Adrenal gland (tissue), 9 donors: ENCODE measurements at regions not wholly inside any gene's neighbourhood (a gene's known extent, or its start where the extent isn't known, plus 50 kb on each side); places are given as distances from the start of the nearest gene placed in this dataset.
A peak's percentile ranks its signal among the peaks of the same experiment; 100 is the strongest.

Source experiments
- DNase-seq, 7 donors: peaks; one replicate each; pipeline ENCODE4 v3.0.0-alpha.2; 2019 to 2020
- H3K27ac ChIP-seq, 5 donors: fragments of 200-600 bp; sonication (generic) in 4 of 5; 1 replicate in 3 of 5; 2 replicates in 2 of 5; pipeline versions ENCODE4 v1.5.1 to v1.8.0; 2016 to 2020; ENCODE audit warnings: mild to moderate bottlenecking in 1 of 5
- H3K27me3 ChIP-seq: fragments of 200-600 bp; 2 replicates; pipeline ENCODE4 v1.8.0; 2021
- H3K36me3 ChIP-seq, 2 donors: fragments of 200-600 bp; replicated peaks in 1 of 2; 1 replicate in 1 of 2; 2 replicates in 1 of 2; pipeline versions ENCODE4 v1.5.1 to v1.8.0; 2018 to 2022
- H3K4me1 ChIP-seq, 2 donors: fragments of 200-600 bp; replicated peaks in 1 of 2; 1 replicate in 1 of 2; 2 replicates in 1 of 2; pipeline versions ENCODE4 v1.5.1 to v1.8.0; 2018 to 2021
- H3K4me3 ChIP-seq, 4 donors: fragments of 200-600 bp; sonication (generic) in 3 of 4; one replicate each; pipeline ENCODE4 v1.5.1; 2016 to 2018
- H3K9me3 ChIP-seq, 3 donors: fragments of 200-600 bp; sonication (generic) in 1 of 3; replicated peaks in 1 of 3; 1 replicate in 2 of 3; 2 replicates in 1 of 3; pipeline versions ENCODE4 v1.5.1 to v1.8.0; 2016 to 2021
- POLR2A ChIP-seq, 2 donors: fragments of 450-650 bp; IDR thresholded peaks; one replicate each; pipeline ENCODE4 v1.6.1; 2017; ENCODE audit warnings: antibody characterized with exemption in 2 of 2, mild to moderate bottlenecking in 2 of 2, moderate library complexity in 1 of 2
- WGBS, 4 donors: extraction: QIAGEN DNeasy Blood & Tissue Kit in 2 of 4; methylation state at CpG; one replicate each; pipeline versions ENCODE4 v1.1.5 to v1.1.7; 2013 to 2017; 5-methylcytosine and 5-hydroxymethylcytosine counted together
- intact Hi-C, 2 donors: fragments of 100-400 bp; cut with DNase I; formaldehyde crosslinking; loops; one replicate each; pipeline versions ENCODE4 v1.14.1 to v1.15.0; 2022 to 2023
- TF ChIP-seq, protein P1 (sequence below), 6 experiments: fragments of 450-650 bp in 4 of 6; fragments of 200-600 bp in 2 of 6; sonication (generic) in 1 of 6; IDR thresholded peaks; 1 replicate in 5 of 6; 2 replicates in 1 of 6; pipeline versions ENCODE4 v1.5.1 to v1.8.0; 2016 to 2021; ENCODE audit warnings: antibody characterized with exemption in 6 of 6, mild to moderate bottlenecking in 2 of 6, moderate library complexity in 1 of 6
- donor health status: healthy with polysubstance abuse.
- donor health status: Bipolar disorder and iron deficiency.
- donor health status: DM: yes; HTN: yes; CAD: no.
- donor health status: DM: no; HTN: no; CAD: no.
- donor health status: DM: no; HTN: no; CAD: no.

DNA sequence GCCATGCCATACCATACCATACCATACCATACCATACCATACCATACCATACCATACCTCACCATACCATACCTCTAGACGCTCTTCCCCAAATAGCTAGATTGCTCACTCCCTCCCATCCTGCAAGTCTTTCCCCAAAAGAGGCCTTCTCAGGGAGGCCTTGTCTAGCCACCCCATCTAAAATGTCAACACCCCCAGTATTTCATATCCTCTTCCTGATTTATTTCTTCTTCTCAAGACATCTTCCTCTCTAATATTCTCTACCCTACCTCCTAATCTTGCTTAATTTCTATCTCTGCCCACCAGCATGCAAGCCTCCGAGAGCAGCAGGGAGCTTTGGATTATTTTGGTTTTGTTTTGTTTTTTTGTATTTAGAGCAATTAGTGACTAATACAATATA, 225.2 kb upstream of the RREB1 start:
- intact Hi-C loops, result no loop called here
- Histone ChIP-seq H3K4me1 (peaks cover 9 to 21% of the 10 kb centered on the region in 2 donors), H3K36me3 (no peaks in the 10 kb centered on the region), H3K27ac (no peak overlapping the region), H3K4me3 (no peak overlapping the region), H3K27me3 (no peaks in the 10 kb centered on the region), H3K9me3 (no peaks in the 10 kb centered on the region)
- 86 to 95% (median 93%) methylated on average over 2 of the region's 2 CpGs for WGBS, 4 donors
- TF ChIP-seq POLR2A (IDR thresholded peaks at IDR 0.05), result no peak
- TF ChIP-seq, protein P1, sequence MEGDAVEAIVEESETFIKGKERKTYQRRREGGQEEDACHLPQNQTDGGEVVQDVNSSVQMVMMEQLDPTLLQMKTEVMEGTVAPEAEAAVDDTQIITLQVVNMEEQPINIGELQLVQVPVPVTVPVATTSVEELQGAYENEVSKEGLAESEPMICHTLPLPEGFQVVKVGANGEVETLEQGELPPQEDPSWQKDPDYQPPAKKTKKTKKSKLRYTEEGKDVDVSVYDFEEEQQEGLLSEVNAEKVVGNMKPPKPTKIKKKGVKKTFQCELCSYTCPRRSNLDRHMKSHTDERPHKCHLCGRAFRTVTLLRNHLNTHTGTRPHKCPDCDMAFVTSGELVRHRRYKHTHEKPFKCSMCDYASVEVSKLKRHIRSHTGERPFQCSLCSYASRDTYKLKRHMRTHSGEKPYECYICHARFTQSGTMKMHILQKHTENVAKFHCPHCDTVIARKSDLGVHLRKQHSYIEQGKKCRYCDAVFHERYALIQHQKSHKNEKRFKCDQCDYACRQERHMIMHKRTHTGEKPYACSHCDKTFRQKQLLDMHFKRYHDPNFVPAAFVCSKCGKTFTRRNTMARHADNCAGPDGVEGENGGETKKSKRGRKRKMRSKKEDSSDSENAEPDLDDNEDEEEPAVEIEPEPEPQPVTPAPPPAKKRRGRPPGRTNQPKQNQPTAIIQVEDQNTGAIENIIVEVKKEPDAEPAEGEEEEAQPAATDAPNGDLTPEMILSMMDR (IDR thresholded peaks at IDR 0.05), result no peak
- DNase-seq, result no peak

DNA sequence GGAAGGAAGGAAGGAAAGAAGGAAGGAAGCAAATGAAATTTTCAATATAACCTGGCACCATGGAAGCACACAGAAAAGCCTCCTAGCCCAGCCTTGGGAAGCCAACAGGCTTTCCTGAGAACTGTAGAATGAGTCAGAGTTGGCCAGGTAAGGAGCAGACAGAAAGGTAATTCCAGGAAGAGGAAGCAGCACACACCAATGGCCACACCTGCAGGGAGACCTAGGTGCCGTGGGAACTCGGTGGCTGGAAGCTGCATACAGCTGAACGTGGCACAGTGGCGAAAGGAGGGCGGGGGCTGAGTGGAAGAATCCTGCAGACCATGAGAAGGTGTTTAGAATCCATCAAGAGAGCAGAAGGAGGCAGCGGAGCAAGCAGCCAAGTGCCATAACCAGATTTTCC, 224.8 kb upstream of the RREB1 start:
- H3K9me3 ChIP-seq, result no peaks in the 10 kb centered on the region
- 92 to 97% (median 95%) methylated on average over 6 of the region's 6 CpGs for WGBS, 4 donors
- no peaks in the 10 kb centered on the region for H3K36me3 ChIP-seq
- no peaks in the 10 kb centered on the region for H3K27me3 ChIP-seq
- DNase-seq, result no peak
- peaks cover 9 to 21% of the 10 kb centered on the region in 2 donors for H3K4me1 ChIP-seq
- no peak overlapping the region for H3K4me3 ChIP-seq
- no peak overlapping the region for H3K27ac ChIP-seq
- intact Hi-C loops, result no loop called here
- no peak for TF ChIP-seq POLR2A (IDR thresholded peaks at IDR 0.05)

DNA sequence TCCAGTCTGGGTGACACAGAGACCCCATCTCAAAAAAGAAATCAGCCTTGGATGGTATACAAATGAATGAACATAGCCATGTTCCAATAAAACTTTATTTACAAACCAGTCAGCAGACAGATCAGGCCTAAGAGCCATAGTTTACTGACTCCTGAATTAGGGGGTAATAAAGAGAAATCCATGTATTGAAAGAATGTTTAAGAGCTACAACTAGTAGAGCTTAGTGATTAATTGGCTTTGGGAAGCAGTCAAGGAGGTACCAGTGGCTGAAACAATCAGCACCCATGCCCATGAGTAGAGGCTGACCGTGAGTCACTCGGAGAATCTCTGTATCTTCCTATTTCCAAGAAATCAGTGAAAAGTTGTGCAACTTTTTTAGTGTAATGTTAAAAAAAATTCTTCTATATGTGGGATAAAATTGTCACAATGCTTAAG, 223.6 kb upstream of the RREB1 start:
- Histone ChIP-seq H3K27ac (peak overlapping the region in 4 of 5 donors; percentile 55 to 86 (median 70)), H3K4me3 (no peak overlapping the region), H3K27me3 (no peaks in the 10 kb centered on the region), H3K36me3 (no peaks in the 10 kb centered on the region), H3K4me1 (peaks cover 9 to 21% of the 10 kb centered on the region in 2 donors), H3K9me3 (no peaks in the 10 kb centered on the region)
- 13 to 35% (median 23%) methylated on average over 2 of the region's 2 CpGs for WGBS, 4 donors
- TF ChIP-seq POLR2A (IDR thresholded peaks at IDR 0.05), result no peak
- TF ChIP-seq, protein P1 (IDR thresholded peaks at IDR 0.05), result no peak
- intact Hi-C loops, result no loop called here
- peak in 6 of 7 donors; percentile 59 to 82 (median 74) for DNase-seq

DNA sequence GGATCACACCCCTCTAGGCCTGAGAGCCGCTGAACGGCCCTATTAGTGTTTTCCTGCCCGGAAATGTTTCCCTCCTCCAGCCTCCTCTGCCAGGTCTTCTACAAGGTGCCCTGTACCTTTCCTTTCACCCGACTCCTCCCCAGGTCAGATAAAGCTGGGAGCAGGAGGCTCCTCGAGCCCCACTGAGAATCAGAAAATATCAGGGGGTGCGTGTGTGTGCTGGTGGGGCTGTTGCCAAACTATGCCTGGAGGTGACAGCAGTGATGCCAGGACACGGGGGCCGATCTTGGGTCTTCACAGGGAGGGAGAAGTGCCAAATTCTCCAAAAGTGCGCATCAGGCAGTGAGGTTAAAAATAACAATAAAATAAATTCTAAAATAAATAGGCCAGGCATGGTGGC, 222.8 kb upstream of the RREB1 start:
- Histone ChIP-seq H3K27ac (peak overlapping the region; percentile 4 to 86 (median 49)), H3K4me3 (no peak overlapping the region), H3K9me3 (no peaks in the 10 kb centered on the region), H3K4me1 (peaks cover 9 to 21% of the 10 kb centered on the region in 2 donors), H3K27me3 (no peaks in the 10 kb centered on the region), H3K36me3 (no peaks in the 10 kb centered on the region)
- intact Hi-C loops, result no loop called here
- TF ChIP-seq POLR2A (IDR thresholded peaks at IDR 0.05), result no peak
- TF ChIP-seq, protein P1 (IDR thresholded peaks at IDR 0.05), result no peak
- no peak for DNase-seq
- 87 to 91% (median 90%) methylated on average over 9 of the region's 9 CpGs for WGBS, 4 donors

DNA sequence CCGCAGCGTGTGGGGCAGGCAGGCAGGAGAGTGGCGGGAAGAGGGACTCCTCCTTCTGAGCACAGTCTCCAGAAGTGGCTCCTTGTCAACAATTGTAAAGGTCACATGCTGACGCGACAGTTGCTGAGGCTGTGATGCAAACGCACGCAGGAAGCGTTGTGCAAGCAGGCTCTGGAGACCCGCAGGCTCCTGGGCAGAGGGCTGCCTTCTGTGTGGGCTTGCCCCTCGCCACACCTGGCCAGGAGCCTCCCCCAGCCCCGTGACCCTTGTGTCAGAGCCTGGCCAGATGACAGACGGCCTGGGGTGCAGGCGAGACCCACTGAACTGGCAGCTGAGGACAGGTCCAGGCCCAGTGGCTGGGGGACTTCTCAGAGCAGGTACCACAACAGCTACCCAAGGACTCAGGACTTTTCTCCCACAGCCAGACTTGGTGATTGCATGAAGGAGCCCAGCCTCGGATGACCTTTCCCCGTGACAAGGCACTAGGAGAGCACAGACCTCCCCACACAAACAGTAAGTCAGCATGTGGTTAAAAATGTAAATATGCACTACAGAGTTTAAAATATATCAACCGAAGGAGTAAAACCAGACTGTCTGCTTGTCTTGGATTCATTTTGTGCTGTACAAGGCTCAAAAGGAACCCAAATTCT, 222.1 kb upstream of the RREB1 start:
- peak; percentile 67 to 91 (median 81) for DNase-seq
- H3K9me3 ChIP-seq, result no peaks in the 10 kb centered on the region
- peaks cover 16 to 27% of the 10 kb centered on the region in 2 donors for H3K4me1 ChIP-seq
- no peaks in the 10 kb centered on the region for H3K36me3 ChIP-seq
- H3K4me3 ChIP-seq, result no peak overlapping the region
- WGBS, 4 donors, result 37 to 56% (median 43%) methylated on average over 14 to 16 of the region's 16 CpGs
- intact Hi-C loops, result no loop called here
- TF ChIP-seq POLR2A (IDR thresholded peaks at IDR 0.05), result peak in 1 of 2 donors; percentile 11
- TF ChIP-seq, protein P1 (IDR thresholded peaks at IDR 0.05), result no peak
- H3K27me3 ChIP-seq, result no peaks in the 10 kb centered on the region
- peak overlapping the region; percentile 51 to 88 (median 77) for H3K27ac ChIP-seq
